Ascending aorta (tissue), 2 donors: ENCODE measurements at regions not wholly inside any gene's neighbourhood (a gene's known extent, or its start where the extent isn't known, plus 50 kb on each side); places are given as distances from the start of the nearest gene placed in this dataset.
"Not testable (repeated sequence)": the region's sequence is repeated elsewhere in the genome, so short reads cannot be mapped to it uniquely, and the experiment has no call there.

Source experiments
- DNase-seq, 2 donors: peaks; one replicate each; pipeline ENCODE4 v3.0.0-alpha.2; 2019; ENCODE audit warnings: low spot score in 2 of 2
- H3K27ac ChIP-seq, 2 donors: fragments of 200-600 bp; sonication (generic); one replicate each; pipeline ENCODE4 v1.5.1; 2016 to 2017; ENCODE audit warnings: mild to moderate bottlenecking in 1 of 2
- H3K27me3 ChIP-seq: fragments of 200-600 bp; sonication (generic); one replicate; pipeline ENCODE4 v1.5.1; 2017
- H3K36me3 ChIP-seq, 2 donors: fragments of 200-600 bp; sonication (generic); one replicate each; pipeline ENCODE4 v1.5.1; 2016
- H3K4me1 ChIP-seq, 2 donors: fragments of 200-600 bp; sonication (generic); one replicate each; pipeline ENCODE4 v1.5.1; 2016 to 2017; ENCODE audit warnings: mild to moderate bottlenecking in 1 of 2
- H3K4me3 ChIP-seq, 2 donors: fragments of 200-600 bp; sonication (generic); one replicate each; pipeline ENCODE4 v1.5.1; 2016 to 2017; ENCODE audit warnings: mild to moderate bottlenecking in 1 of 2
- H3K9me3 ChIP-seq, 2 donors: fragments of 200-600 bp; sonication (generic); one replicate each; pipeline ENCODE4 v1.5.1; 2016
- CTCF ChIP-seq, 3 experiments: fragments of 200-600 bp in 2 of 3; fragments of 450-650 bp in 1 of 3; sonication (generic) in 2 of 3; IDR thresholded peaks; one replicate each; pipeline ENCODE4 v1.5.1; 2016 to 2019; ENCODE audit warnings: antibody characterized with exemption in 3 of 3, mild to moderate bottlenecking in 1 of 3, moderate library complexity in 1 of 3
- intact Hi-C: fragments of 100-400 bp; cut with DNase I; formaldehyde crosslinking; loops from one replicate; pipeline ENCODE4 v1.15.1; 2023

GRCh38 chrX:109920868-109921267, 82.0 kb upstream of the TMEM164 start:
- no peak for DNase-seq
- no peak for TF ChIP-seq CTCF (IDR thresholded peaks at IDR 0.05)
- Histone ChIP-seq H3K4me1 (no peaks in the 10 kb centered on the region), H3K4me3 (no peak overlapping the region), H3K36me3 (no peaks in the 10 kb centered on the region), H3K27me3 (no peaks in the 10 kb centered on the region), H3K9me3 (no peaks in the 10 kb centered on the region), H3K27ac (no peak overlapping the region)
- intact Hi-C loops, result no loop called here

- intact Hi-C loops, result no loop called here
Measured at GRCh38 chrX:109922190-109922589, 80.7 kb upstream of the TMEM164 start.

GRCh38 chrX:109925003-109925402, 77.9 kb upstream of the TMEM164 start:
- DNase-seq, intact Hi-C loops, H3K9me3 ChIP-seq, H3K4me1 ChIP-seq, H3K27ac ChIP-seq, H3K4me3 ChIP-seq, H3K27me3 ChIP-seq, H3K36me3 ChIP-seq: not testable (repeated sequence)

More at GRCh38 chrX:109922190-109922589, 80.7 kb upstream of the TMEM164 start:
- no peak overlapping the region for H3K4me3 ChIP-seq
- H3K27ac ChIP-seq, result no peak overlapping the region
- H3K27me3 ChIP-seq, result no peaks in the 10 kb centered on the region
- TF ChIP-seq CTCF (IDR thresholded peaks at IDR 0.05), result no peak
- no peaks in the 10 kb centered on the region for H3K9me3 ChIP-seq
- no peaks in the 10 kb centered on the region for H3K36me3 ChIP-seq
- no peaks in the 10 kb centered on the region for H3K4me1 ChIP-seq
- DNase-seq, result no peak

- H3K4me3 ChIP-seq, result no peak overlapping the region
- TF ChIP-seq CTCF (IDR thresholded peaks at IDR 0.05), result no peak
- no peaks in the 10 kb centered on the region for H3K4me1 ChIP-seq
- DNase-seq, result no peak
- no peaks in the 10 kb centered on the region for H3K36me3 ChIP-seq
- intact Hi-C loops, result no loop called here
- no peaks in the 10 kb centered on the region for H3K27me3 ChIP-seq
- no peak overlapping the region for H3K27ac ChIP-seq
- no peaks in the 10 kb centered on the region for H3K9me3 ChIP-seq
Measured at GRCh38 chrX:109925656-109926055, 77.3 kb upstream of the TMEM164 start.

GRCh38 chrX:109926118-109926517, 76.8 kb upstream of the TMEM164 start:
- Histone ChIP-seq H3K9me3 (no peaks in the 10 kb centered on the region), H3K4me3 (no peak overlapping the region), H3K36me3 (no peaks in the 10 kb centered on the region), H3K27ac (no peak overlapping the region), H3K4me1 (no peaks in the 10 kb centered on the region), H3K27me3 (no peaks in the 10 kb centered on the region)
- intact Hi-C loops, result no loop called here
- TF ChIP-seq CTCF (IDR thresholded peaks at IDR 0.05), result no peak
- DNase-seq, result no peak

GRCh38 chrX:109926743-109927662, 75.9 kb upstream of the TMEM164 start:
- H3K4me3 ChIP-seq, result no peak overlapping the region
- H3K4me1 ChIP-seq, result no peaks in the 10 kb centered on the region
- no peak for TF ChIP-seq CTCF (IDR thresholded peaks at IDR 0.05)
- no peaks in the 10 kb centered on the region for H3K27me3 ChIP-seq
- H3K9me3 ChIP-seq, result no peaks in the 10 kb centered on the region
- H3K27ac ChIP-seq, result no peak overlapping the region
- no peaks in the 10 kb centered on the region for H3K36me3 ChIP-seq
- no peak for DNase-seq
- intact Hi-C loops, result no loop called here
